ENCODE measurements at regions not wholly inside any gene's neighbourhood (a gene's known extent, or its start where the extent isn't known, plus 50 kb on each side); places are given as distances from the start of the nearest gene placed in this dataset.

DNA sequence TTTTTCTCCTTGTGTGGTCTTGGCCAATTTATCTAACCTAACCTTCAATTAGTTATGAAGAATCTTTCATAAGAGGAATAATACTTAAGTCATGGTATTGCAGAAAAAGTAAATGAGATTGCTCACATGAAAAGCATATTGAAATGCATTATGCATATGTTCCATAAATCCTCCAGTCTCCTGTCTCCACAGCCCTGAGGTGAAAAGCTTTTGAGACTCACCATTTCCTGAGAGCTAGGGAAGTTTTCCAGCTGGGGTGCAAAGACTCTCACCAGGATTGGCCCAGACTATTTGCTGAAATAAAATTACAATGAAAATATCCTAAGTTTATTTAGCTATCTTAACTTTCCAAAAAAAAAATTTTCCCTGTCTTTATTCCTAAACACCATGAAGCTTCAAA lies 723.8 kb upstream of the FLRT2 start:
- no peak overlapping the region for H3K4me3 ChIP-seq (replicated peaks in 1 of 3; ENCODE audit: low read depth in 2 of 3, low read length in 3 of 3)
- H4K20me1 ChIP-seq (ENCODE audit: insufficient read depth, low read length) = no peaks in the 10 kb centered on the region
- H3K9me3 ChIP-seq (replicated peaks in 1 of 2; ENCODE audit: control insufficient read depth in 1 of 2, insufficient read depth in 1 of 2, low read length in 2 of 2) = peaks cover 4 to 10% of the 10 kb centered on the region in 2 donors
- DNase-seq = no peak
- Mint-ChIP-seq H3K27me3 (ENCODE audit: low read depth in 3 of 3) (peaks cover 0 to 1% (median 0%) of the 10 kb centered on the region in 3 donors), H3K4me1 (no peaks in the 10 kb centered on the region), H3K9me3 (peaks cover 0 to 10% (median 2%) of the 10 kb centered on the region in 7 donors), H3K27ac (no peak overlapping the region), H3K36me3 (no peaks in the 10 kb centered on the region), H3K4me3 (no peak overlapping the region)
- H3K27ac ChIP-seq (ENCODE audit: low read depth in 1 of 2, low read length in 2 of 2) = no peak overlapping the region
- no peaks in the 10 kb centered on the region for H3K79me2 ChIP-seq (ENCODE audit: insufficient read depth, low read length)
- no peaks in the 10 kb centered on the region for H3K27me3 ChIP-seq (ENCODE audit: control insufficient read depth in 2 of 2, insufficient read depth in 2 of 2, low read length in 2 of 2)
- intact Hi-C loops (cut with micrococcal nuclease) = no loop called here
- H2AFZ ChIP-seq (ENCODE audit: insufficient read depth, low read depth, low read length, poor library complexity, severe bottlenecking) = no peak overlapping the region
- H3K4me1 ChIP-seq (ENCODE audit: control insufficient read depth in 1 of 2, insufficient read depth in 2 of 2, low read length in 2 of 2) = no peaks in the 10 kb centered on the region
- H3K9ac ChIP-seq (ENCODE audit: insufficient read depth, low read length, poor library complexity, severe bottlenecking) = no peak overlapping the region
- H3K4me2 ChIP-seq (replicated peaks; ENCODE audit: extremely low read depth, low read length, poor library complexity, severe bottlenecking) = no peak overlapping the region
- H3K36me3 ChIP-seq (replicated peaks in 1 of 2; ENCODE audit: control insufficient read depth in 1 of 2, insufficient read depth in 2 of 2, low read length in 2 of 2) = no peaks in the 10 kb centered on the region
- TF ChIP-seq, protein P1, sequence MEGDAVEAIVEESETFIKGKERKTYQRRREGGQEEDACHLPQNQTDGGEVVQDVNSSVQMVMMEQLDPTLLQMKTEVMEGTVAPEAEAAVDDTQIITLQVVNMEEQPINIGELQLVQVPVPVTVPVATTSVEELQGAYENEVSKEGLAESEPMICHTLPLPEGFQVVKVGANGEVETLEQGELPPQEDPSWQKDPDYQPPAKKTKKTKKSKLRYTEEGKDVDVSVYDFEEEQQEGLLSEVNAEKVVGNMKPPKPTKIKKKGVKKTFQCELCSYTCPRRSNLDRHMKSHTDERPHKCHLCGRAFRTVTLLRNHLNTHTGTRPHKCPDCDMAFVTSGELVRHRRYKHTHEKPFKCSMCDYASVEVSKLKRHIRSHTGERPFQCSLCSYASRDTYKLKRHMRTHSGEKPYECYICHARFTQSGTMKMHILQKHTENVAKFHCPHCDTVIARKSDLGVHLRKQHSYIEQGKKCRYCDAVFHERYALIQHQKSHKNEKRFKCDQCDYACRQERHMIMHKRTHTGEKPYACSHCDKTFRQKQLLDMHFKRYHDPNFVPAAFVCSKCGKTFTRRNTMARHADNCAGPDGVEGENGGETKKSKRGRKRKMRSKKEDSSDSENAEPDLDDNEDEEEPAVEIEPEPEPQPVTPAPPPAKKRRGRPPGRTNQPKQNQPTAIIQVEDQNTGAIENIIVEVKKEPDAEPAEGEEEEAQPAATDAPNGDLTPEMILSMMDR (IDR thresholded peaks at IDR 0.05) = no peak

DNA sequence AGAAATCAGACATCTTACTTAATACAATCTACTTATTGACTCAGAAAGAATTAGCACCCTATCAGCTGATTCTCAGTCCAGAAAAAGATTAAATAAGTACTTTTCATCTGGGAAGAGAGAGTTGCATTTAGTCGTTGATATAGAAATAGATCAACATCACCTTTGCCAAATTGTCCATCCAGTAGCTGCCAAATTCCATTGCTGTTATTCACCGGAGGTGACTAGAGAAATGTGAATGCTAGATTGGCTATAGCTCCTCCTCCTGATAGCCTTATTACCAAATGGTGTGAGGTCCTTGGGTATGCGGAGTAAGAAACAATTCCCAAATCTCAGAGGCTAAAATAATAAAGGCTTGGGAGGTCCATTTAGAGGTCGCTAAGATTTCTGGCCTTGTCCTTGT lies 723.3 kb upstream of the FLRT2 start:
- H2AFZ ChIP-seq (ENCODE audit: insufficient read depth, low read depth, low read length, poor library complexity, severe bottlenecking) = no peak overlapping the region
- WGBS (ENCODE audit: insufficient coverage) = 57% methylated on average over 1 of the region's 4 CpGs
- H3K36me3 ChIP-seq (replicated peaks in 1 of 2; ENCODE audit: control insufficient read depth in 1 of 2, insufficient read depth in 2 of 2, low read length in 2 of 2) = no peaks in the 10 kb centered on the region
- no peak overlapping the region for H3K27ac Mint-ChIP-seq
- H3K4me3 Mint-ChIP-seq = no peak overlapping the region
- H3K27me3 Mint-ChIP-seq (ENCODE audit: low read depth in 3 of 3) = peaks cover 0 to 1% (median 0%) of the 10 kb centered on the region in 3 donors
- no peak overlapping the region for H3K9ac ChIP-seq (ENCODE audit: insufficient read depth, low read length, poor library complexity, severe bottlenecking)
- no peak overlapping the region for H3K4me3 ChIP-seq (replicated peaks in 1 of 3; ENCODE audit: low read depth in 2 of 3, low read length in 3 of 3)
- no peak overlapping the region for H3K27ac ChIP-seq (ENCODE audit: low read depth in 1 of 2, low read length in 2 of 2)
- DNase-seq = no peak
- H3K36me3 Mint-ChIP-seq = no peaks in the 10 kb centered on the region
- H3K79me2 ChIP-seq (ENCODE audit: insufficient read depth, low read length) = no peaks in the 10 kb centered on the region
- no peaks in the 10 kb centered on the region for H3K4me1 Mint-ChIP-seq
- TF ChIP-seq, protein P1 (IDR thresholded peaks at IDR 0.05) = no peak
- H3K4me1 ChIP-seq (ENCODE audit: control insufficient read depth in 1 of 2, insufficient read depth in 2 of 2, low read length in 2 of 2) = no peaks in the 10 kb centered on the region
- H3K27me3 ChIP-seq (ENCODE audit: control insufficient read depth in 2 of 2, insufficient read depth in 2 of 2, low read length in 2 of 2) = no peaks in the 10 kb centered on the region
- peaks cover 0 to 10% (median 3%) of the 10 kb centered on the region in 7 donors for H3K9me3 Mint-ChIP-seq
- intact Hi-C loops (cut with micrococcal nuclease) = no loop called here
- peaks cover 4 to 10% of the 10 kb centered on the region in 2 donors for H3K9me3 ChIP-seq (replicated peaks in 1 of 2; ENCODE audit: control insufficient read depth in 1 of 2, insufficient read depth in 1 of 2, low read length in 2 of 2)
- H4K20me1 ChIP-seq (ENCODE audit: insufficient read depth, low read length) = no peaks in the 10 kb centered on the region
- H3K4me2 ChIP-seq (replicated peaks; ENCODE audit: extremely low read depth, low read length, poor library complexity, severe bottlenecking) = no peak overlapping the region

Data from CD14-positive monocyte (primary cell).